AG10803 (cell line): ENCODE measurements at regions not wholly inside any gene's neighbourhood (a gene's known extent, or its start where the extent isn't known, plus 50 kb on each side); places are given as distances from the start of the nearest gene placed in this dataset.
"Not testable (repeated sequence)": the region's sequence is repeated elsewhere in the genome, so short reads cannot be mapped to it uniquely, and the experiment has no call there.

Experiments
- DNase-seq: peaks from one replicate; pipeline ENCODE4 v3.0.0; 2010; ENCODE audit warnings: low read depth
- H3K4me3 ChIP-seq: 2 replicates; pipeline ENCODE4 v1.5.1; 2011; ENCODE audit warnings: mild to moderate bottlenecking, low read length, control low read depth
- CTCF ChIP-seq: conservative IDR thresholded peaks from 2 replicates; pipeline ENCODE4 v1.5.1; 2011; ENCODE audit warnings: mild to moderate bottlenecking, low read length, control low read depth, inconsistent platforms

DNA sequence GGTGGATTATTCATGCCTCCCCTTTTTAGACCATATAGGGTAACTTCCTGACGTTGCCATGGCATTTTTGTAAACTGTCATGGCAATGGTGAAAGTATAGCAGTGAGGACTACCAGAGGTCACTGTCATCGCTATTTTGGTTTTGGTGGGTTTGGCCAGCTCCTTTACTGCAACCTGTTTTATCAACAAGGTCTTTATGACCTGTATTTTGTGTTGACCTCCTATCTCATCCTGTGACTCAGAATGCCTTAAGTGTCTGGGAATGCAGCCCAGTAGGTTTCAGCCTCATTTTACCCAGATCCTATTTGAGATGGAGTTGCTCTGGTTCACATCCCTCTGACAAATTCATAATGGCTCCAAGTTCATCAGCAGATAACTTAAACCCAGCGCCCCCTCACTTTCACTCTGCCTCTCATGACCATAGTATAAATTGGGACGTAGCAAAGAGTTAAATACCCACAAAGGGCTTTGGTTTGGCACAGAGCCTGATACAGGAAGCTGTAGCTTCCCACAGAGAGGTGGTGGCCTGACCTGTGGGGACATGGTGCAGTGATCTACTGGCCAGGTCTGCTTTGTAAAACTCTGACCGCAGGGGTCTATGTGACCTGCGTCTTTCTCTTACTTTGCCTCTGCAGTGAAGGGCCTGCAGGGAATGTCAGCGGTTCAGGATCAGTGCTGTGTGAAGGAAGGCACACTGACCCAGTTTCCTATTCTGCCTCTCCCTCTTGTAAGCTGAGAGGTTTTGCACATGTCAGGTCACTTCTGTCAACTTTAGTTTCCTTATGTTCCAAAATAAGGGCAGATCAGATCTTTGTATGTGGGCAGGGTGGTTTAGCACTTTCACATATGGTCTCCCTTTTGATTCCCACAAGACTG is 78.1 kb upstream of the ZNF644 start:
- H3K4me3 ChIP-seq: no peak overlapping the region
- no peak for DNase-seq
- no peak for TF ChIP-seq CTCF

- DNase-seq: no peak
- H3K4me3 ChIP-seq: no peak overlapping the region
- no peak for TF ChIP-seq CTCF
Measured at GRCh38 chr1:91098299-91098906, 76.6 kb upstream of the ZNF644 start.

GRCh38 chr1:91095321-91095720 is 73.5 kb upstream of the ZNF644 start:
- H3K4me3 ChIP-seq, DNase-seq: not testable (repeated sequence)

GRCh38 chr1:91092503-91092902 is 70.7 kb upstream of the ZNF644 start:
- TF ChIP-seq CTCF: no peak
- H3K4me3 ChIP-seq: no peak overlapping the region
- no peak for DNase-seq

DNA sequence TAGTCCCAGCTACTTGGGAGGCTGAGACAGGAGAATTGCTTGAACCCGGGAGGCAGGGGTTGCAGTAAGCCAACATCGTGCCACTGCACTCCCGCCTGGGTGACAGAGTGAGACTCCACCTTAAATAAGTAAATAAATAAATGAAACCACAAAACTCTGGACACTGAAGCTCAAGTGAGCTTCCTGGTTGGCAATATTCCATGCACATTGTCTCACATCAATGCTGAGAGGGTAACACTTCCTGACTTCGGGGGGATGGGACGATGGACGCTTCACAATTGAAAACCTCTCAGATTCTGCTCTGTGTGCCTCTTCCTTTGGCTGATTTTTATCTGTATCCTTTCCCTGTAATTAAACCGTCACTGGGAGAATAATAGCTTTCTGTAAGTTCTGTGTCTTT is 70.0 kb upstream of the ZNF644 start:
- no peak overlapping the region for H3K4me3 ChIP-seq
- TF ChIP-seq CTCF: no peak
- no peak for DNase-seq

GRCh38 chr1:91080650-91081049 is 58.8 kb upstream of the ZNF644 start:
- no peak for TF ChIP-seq CTCF
- peak; percentile 44 for DNase-seq

GRCh38 chr1:91078859-91079258 is 57.0 kb upstream of the ZNF644 start:
- DNase-seq: no peak
- no peak for TF ChIP-seq CTCF
- H3K4me3 ChIP-seq: no peak overlapping the region

More at GRCh38 chr1:91080650-91081049, 58.8 kb upstream of the ZNF644 start:
- H3K4me3 ChIP-seq: no peak overlapping the region
